A673 (cell line): ENCODE measurements at regions not wholly inside any gene's neighbourhood (a gene's known extent, or its start where the extent isn't known, plus 50 kb on each side); places are given as distances from the start of the nearest gene placed in this dataset.

ENCODE experiments used
- BruUV-seq: library from RNA; stranded (reverse); fragments of 400-500 nt; replicated peaks from 2 replicates; lab custom pipeline; 2021; lab: Mats Ljungman, UMichigan
- CTCF ChIA-PET: fragments of 300-600 bp; sonication (Branson Sonifier 250); formaldehyde crosslinking; loops from one replicate; lab custom pipeline; 2022; ENCODE audit warnings: antibody characterized with exemption; lab: Charles Lee
- POLR2A ChIA-PET: fragments of 300-600 bp; sonication (Branson Sonifier 250); formaldehyde crosslinking; loops from one replicate; lab custom pipeline; 2022; ENCODE audit warnings: antibody characterized with exemption; ENCODE audit not compliant: low non-redundant PET; lab: Charles Lee
- DNase-seq: peaks from one replicate; pipeline ENCODE4 v3.0.0-alpha.2; 2015; ENCODE audit warnings: low spot score
- H3K27ac ChIP-seq: fragments of 200-600 bp; sonication (generic); 2 replicates; pipeline ENCODE4 v1.5.1; 2016; ENCODE audit warnings: mixed run types, low read depth, mild to moderate bottlenecking, mixed read lengths, antibody characterized with exemption, low read length; ENCODE audit not compliant: poor library complexity, severe bottlenecking
- H3K27me3 ChIP-seq: fragments of 200-600 bp; sonication (generic); replicated peaks from 2 replicates; pipeline ENCODE4 v1.6.1; 2017; ENCODE audit warnings: mixed run types, low read depth, mild to moderate bottlenecking, mixed read lengths, antibody characterized with exemption, low read length; ENCODE audit not compliant: insufficient read depth, poor library complexity
- H3K36me3 ChIP-seq: fragments of 200-600 bp; sonication (generic); 2 replicates; pipeline ENCODE4 v1.6.1; 2016; ENCODE audit warnings: mixed run types, mild to moderate bottlenecking, mixed read lengths, antibody characterized with exemption, low read length; ENCODE audit not compliant: insufficient read depth, poor library complexity, severe bottlenecking
- H3K4me1 ChIP-seq: fragments of 200-600 bp; sonication (generic); 2 replicates; pipeline ENCODE4 v1.6.1; 2017; ENCODE audit warnings: mixed run types, mild to moderate bottlenecking, mixed read lengths, antibody characterized with exemption, low read length; ENCODE audit not compliant: insufficient read depth, poor library complexity, severe bottlenecking
- H3K4me3 ChIP-seq: fragments of 200-600 bp; sonication (generic); 2 replicates; pipeline ENCODE4 v1.5.1; 2016; ENCODE audit warnings: low read depth, mixed run types, mild to moderate bottlenecking, mixed read lengths, low read length; ENCODE audit not compliant: poor library complexity, severe bottlenecking
- H3K9me3 ChIP-seq: fragments of 200-600 bp; sonication (generic); 2 replicates; pipeline ENCODE4 v1.6.1; 2016; ENCODE audit warnings: mixed run types, low read depth, mild to moderate bottlenecking, mixed read lengths, antibody characterized with exemption, low read length; ENCODE audit not compliant: poor library complexity, severe bottlenecking
- CTCF ChIP-seq: fragments of 300-800, 200-600 bp; sonication (generic); conservative IDR thresholded peaks from 2 replicates; pipeline ENCODE4 v1.5.1; 2017; ENCODE audit warnings: low read depth, mild to moderate bottlenecking, antibody characterized with exemption, low read length, moderate library complexity, mixed read lengths
- EZH2 ChIP-seq: fragments of 200-600 bp; sonication (generic); IDR thresholded peaks from 2 replicates; pipeline ENCODE4 v1.6.1; 2017; ENCODE audit warnings: borderline replicate concordance, low read depth, mild to moderate bottlenecking, mixed read lengths, antibody characterized with exemption, low read length; ENCODE audit not compliant: poor library complexity, severe bottlenecking
- intact Hi-C: fragments of 100-400 bp; cut with micrococcal nuclease; formaldehyde crosslinking; loops from one replicate; pipeline ENCODE4 v1.10.0; 2022; ENCODE audit not compliant: unreplicated experiment

GRCh38 chr19:31449379-31449778, 100.1 kb upstream of the TSHZ3 start:
- Histone ChIP-seq H3K27ac (no peak overlapping the region), H3K27me3 (no peaks in the 10 kb centered on the region), H3K9me3 (peaks cover 4% of the 10 kb centered on the region), H3K4me3 (no peak overlapping the region), H3K36me3 (no peaks in the 10 kb centered on the region), H3K4me1 (no peaks in the 10 kb centered on the region)
- BruUV-seq, result no TSS peak
- ChIA-PET CTCF (no interaction called here), POLR2A (no interaction called here)
- TF ChIP-seq EZH2 (no peak), CTCF (no peak)
- DNase-seq, result no peak
- intact Hi-C loops, result no loop called here

GRCh38 chr19:31450696-31451095, 101.5 kb upstream of the TSHZ3 start:
- TF ChIP-seq CTCF (no peak), EZH2 (no peak)
- no peaks in the 10 kb centered on the region for H3K4me1 ChIP-seq
- no peaks in the 10 kb centered on the region for H3K27me3 ChIP-seq
- no peak overlapping the region for H3K4me3 ChIP-seq
- no peak for DNase-seq
- no peaks in the 10 kb centered on the region for H3K9me3 ChIP-seq
- ChIA-PET POLR2A (no interaction called here), CTCF (no interaction called here)
- H3K36me3 ChIP-seq, result no peaks in the 10 kb centered on the region
- intact Hi-C loops, result no loop called here
- BruUV-seq, result no TSS peak
- no peak overlapping the region for H3K27ac ChIP-seq

- no TSS peak for BruUV-seq
- DNase-seq, result no peak
- H3K36me3 ChIP-seq, result no peaks in the 10 kb centered on the region
- intact Hi-C loops, result no loop called here
- ChIA-PET CTCF (no interaction called here), POLR2A (no interaction called here)
- H3K27ac ChIP-seq, result no peak overlapping the region
- no peaks in the 10 kb centered on the region for H3K27me3 ChIP-seq
- H3K4me1 ChIP-seq, result no peaks in the 10 kb centered on the region
- no peak for TF ChIP-seq CTCF
- TF ChIP-seq EZH2, result no peak
- H3K9me3 ChIP-seq, result no peaks in the 10 kb centered on the region
- H3K4me3 ChIP-seq, result no peak overlapping the region
Measured at GRCh38 chr19:31451686-31452330, 102.6 kb upstream of the TSHZ3 start.
